ENCODE measurements at regions not wholly inside any gene's neighbourhood (a gene's known extent, or its start where the extent isn't known, plus 50 kb on each side); places are given as distances from the start of the nearest gene placed in this dataset.

DNA sequence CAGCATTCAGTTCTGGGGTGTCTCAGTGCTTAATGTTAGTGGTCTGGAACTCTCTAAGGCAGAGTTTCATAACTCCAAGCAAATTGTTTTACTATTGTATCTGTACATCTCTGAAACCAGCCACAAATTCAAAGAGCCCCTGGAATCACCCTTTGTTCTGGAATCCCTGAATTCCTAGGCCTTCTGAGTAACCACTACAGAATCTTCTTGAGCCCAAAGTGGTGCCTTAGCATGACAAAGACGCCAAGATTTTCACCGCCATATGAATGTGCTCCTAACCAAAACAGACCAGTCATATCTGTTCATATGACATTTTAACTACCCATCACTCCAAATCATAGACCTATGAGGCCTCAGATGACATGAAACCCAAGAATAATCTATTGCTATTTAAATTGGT lies 668.1 kb downstream of the EPHA4 start:
- H3K9me3 Mint-ChIP-seq, result no peaks in the 10 kb centered on the region
- CTCF ChIA-PET, result no interaction called here
- ATAC-seq (ENCODE audit: poor library complexity) (no peak), DNase-seq (no peak)
- TF ChIP-seq, protein P1, sequence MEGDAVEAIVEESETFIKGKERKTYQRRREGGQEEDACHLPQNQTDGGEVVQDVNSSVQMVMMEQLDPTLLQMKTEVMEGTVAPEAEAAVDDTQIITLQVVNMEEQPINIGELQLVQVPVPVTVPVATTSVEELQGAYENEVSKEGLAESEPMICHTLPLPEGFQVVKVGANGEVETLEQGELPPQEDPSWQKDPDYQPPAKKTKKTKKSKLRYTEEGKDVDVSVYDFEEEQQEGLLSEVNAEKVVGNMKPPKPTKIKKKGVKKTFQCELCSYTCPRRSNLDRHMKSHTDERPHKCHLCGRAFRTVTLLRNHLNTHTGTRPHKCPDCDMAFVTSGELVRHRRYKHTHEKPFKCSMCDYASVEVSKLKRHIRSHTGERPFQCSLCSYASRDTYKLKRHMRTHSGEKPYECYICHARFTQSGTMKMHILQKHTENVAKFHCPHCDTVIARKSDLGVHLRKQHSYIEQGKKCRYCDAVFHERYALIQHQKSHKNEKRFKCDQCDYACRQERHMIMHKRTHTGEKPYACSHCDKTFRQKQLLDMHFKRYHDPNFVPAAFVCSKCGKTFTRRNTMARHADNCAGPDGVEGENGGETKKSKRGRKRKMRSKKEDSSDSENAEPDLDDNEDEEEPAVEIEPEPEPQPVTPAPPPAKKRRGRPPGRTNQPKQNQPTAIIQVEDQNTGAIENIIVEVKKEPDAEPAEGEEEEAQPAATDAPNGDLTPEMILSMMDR (IDR thresholded peaks at IDR 0.05), result no peak
- intact Hi-C loops (cut with DNase I, micrococcal nuclease), result no loop called here
- H3K9me3 ChIP-seq (ENCODE audit: control insufficient read depth in 1 of 2, insufficient read depth in 1 of 2, low read length in 2 of 2), result no peaks in the 10 kb centered on the region
- no peaks in the 10 kb centered on the region for H3K4me1 ChIP-seq (ENCODE audit: insufficient read depth, low read length)
- H3K4me1 Mint-ChIP-seq (ENCODE audit: low read depth), result no peaks in the 10 kb centered on the region
- POLR2A ChIA-PET, result no interaction called here
- no peak overlapping the region for H3K4me3 Mint-ChIP-seq
- H3K27ac Mint-ChIP-seq, result no peak overlapping the region
- no peaks in the 10 kb centered on the region for H3K36me3 Mint-ChIP-seq (ENCODE audit: low read depth)
- H3K27ac ChIP-seq (ENCODE audit: low read depth in 1 of 2, low read length in 2 of 2), result no peak overlapping the region
- no peaks in the 10 kb centered on the region for H3K27me3 ChIP-seq (ENCODE audit: control insufficient read depth in 1 of 2, insufficient read depth in 2 of 2, low read length in 2 of 2)
- no peak overlapping the region for H3K4me3 ChIP-seq (ENCODE audit: low read length)
- H3K36me3 ChIP-seq (ENCODE audit: insufficient read depth, low read length), result no peaks in the 10 kb centered on the region
- H3K27me3 Mint-ChIP-seq, result no peaks in the 10 kb centered on the region

DNA sequence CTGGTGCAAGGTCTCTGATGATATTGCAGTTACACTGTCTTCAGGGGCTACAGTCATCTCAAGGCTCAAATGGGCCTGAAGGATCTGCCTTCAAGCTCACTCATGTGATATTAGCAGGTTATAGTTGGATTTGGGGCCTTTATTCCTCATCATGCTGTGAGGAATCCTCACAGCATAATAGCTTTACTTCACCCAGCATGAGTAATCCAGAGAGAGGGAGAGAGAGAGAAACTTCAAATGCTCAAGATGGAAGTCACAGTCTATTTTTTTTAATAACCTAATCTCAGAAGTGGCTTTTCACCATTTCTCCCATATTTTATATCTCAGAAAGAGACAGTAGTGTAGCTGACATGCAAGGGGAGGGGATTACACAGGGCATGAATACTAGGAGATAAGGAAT lies 658.7 kb downstream of the EPHA4 start:
- TF ChIP-seq, protein P1 (IDR thresholded peaks at IDR 0.05), result no peak
- H3K36me3 ChIP-seq (ENCODE audit: insufficient read depth, low read length), result no peaks in the 10 kb centered on the region
- H3K4me1 Mint-ChIP-seq (ENCODE audit: low read depth), result no peaks in the 10 kb centered on the region
- no peaks in the 10 kb centered on the region for H3K36me3 Mint-ChIP-seq (ENCODE audit: low read depth)
- no peak overlapping the region for H3K27ac Mint-ChIP-seq
- H3K4me3 Mint-ChIP-seq, result no peak overlapping the region
- no peaks in the 10 kb centered on the region for H3K4me1 ChIP-seq (ENCODE audit: insufficient read depth, low read length)
- DNase-seq (no peak), ATAC-seq (ENCODE audit: poor library complexity) (no peak)
- POLR2A ChIA-PET, result no interaction called here
- no peaks in the 10 kb centered on the region for H3K9me3 Mint-ChIP-seq
- H3K27me3 Mint-ChIP-seq, result peaks cover 6% of the 10 kb centered on the region
- CTCF ChIA-PET, result no interaction called here
- H3K4me3 ChIP-seq (ENCODE audit: low read length), result no peak overlapping the region
- H3K27me3 ChIP-seq (ENCODE audit: control insufficient read depth in 1 of 2, insufficient read depth in 2 of 2, low read length in 2 of 2), result no peaks in the 10 kb centered on the region
- no peak overlapping the region for H3K27ac ChIP-seq (ENCODE audit: low read depth in 1 of 2, low read length in 2 of 2)
- intact Hi-C loops (cut with DNase I, micrococcal nuclease), result no loop called here
- no peaks in the 10 kb centered on the region for H3K9me3 ChIP-seq (ENCODE audit: control insufficient read depth in 1 of 2, insufficient read depth in 1 of 2, low read length in 2 of 2)

DNA sequence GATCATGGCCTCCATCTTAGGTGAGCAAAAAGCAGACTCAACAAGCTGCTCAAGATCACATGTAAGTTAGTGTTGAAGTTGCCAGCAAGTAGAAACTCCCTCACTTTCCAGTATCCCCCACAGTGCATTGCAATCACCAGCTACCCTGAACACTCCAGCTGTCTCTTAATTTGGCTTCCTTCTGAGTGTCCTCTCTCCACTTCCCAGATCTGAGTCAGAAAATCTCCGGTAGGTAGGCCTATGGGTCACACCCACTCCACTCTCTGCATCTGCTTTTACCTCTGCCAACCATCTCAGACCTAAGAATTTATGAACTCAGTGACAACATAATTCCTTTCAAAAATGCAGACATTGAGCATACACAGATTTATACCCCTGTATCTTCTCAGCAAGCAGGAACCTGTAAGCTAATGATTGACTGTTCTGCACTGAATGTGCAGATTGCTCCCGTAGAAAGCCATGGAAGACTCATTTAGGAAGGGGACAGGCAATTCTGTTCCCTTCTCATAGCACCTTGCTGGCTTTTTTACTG lies 656.9 kb downstream of the EPHA4 start:
- no peak for DNase-seq
- ChIA-PET POLR2A (no interaction called here), CTCF (interaction anchor here (1.4 kb wide), 1 partner anchor 22 kb away, joined by 4 read pairs; no protein-coding TSS in a partner anchor)
- H3K27ac ChIP-seq (ENCODE audit: low read depth in 1 of 2, low read length in 2 of 2), result no peak overlapping the region
- no peak for ATAC-seq (ENCODE audit: poor library complexity)
- H3K4me1 Mint-ChIP-seq (ENCODE audit: low read depth), result no peaks in the 10 kb centered on the region
- no peaks in the 10 kb centered on the region for H3K9me3 ChIP-seq (ENCODE audit: control insufficient read depth in 1 of 2, insufficient read depth in 1 of 2, low read length in 2 of 2)
- no peak overlapping the region for H3K27ac Mint-ChIP-seq
- no peak overlapping the region for H3K4me3 ChIP-seq (ENCODE audit: low read length)
- H3K27me3 Mint-ChIP-seq, result peaks cover 6% of the 10 kb centered on the region
- no peaks in the 10 kb centered on the region for H3K27me3 ChIP-seq (ENCODE audit: control insufficient read depth in 1 of 2, insufficient read depth in 2 of 2, low read length in 2 of 2)
- TF ChIP-seq, protein P1 (IDR thresholded peaks at IDR 0.05), result no peak
- H3K36me3 ChIP-seq (ENCODE audit: insufficient read depth, low read length), result no peaks in the 10 kb centered on the region
- intact Hi-C loops (cut with DNase I, micrococcal nuclease), result no loop called here
- no peaks in the 10 kb centered on the region for H3K4me1 ChIP-seq (ENCODE audit: insufficient read depth, low read length)
- no peaks in the 10 kb centered on the region for H3K9me3 Mint-ChIP-seq
- no peaks in the 10 kb centered on the region for H3K36me3 Mint-ChIP-seq (ENCODE audit: low read depth)
- H3K4me3 Mint-ChIP-seq, result no peak overlapping the region
